ENCODE measurements at regions not wholly inside any gene's neighbourhood (a gene's known extent, or its start where the extent isn't known, plus 50 kb on each side); places are given as distances from the start of the nearest gene placed in this dataset.

DNA sequence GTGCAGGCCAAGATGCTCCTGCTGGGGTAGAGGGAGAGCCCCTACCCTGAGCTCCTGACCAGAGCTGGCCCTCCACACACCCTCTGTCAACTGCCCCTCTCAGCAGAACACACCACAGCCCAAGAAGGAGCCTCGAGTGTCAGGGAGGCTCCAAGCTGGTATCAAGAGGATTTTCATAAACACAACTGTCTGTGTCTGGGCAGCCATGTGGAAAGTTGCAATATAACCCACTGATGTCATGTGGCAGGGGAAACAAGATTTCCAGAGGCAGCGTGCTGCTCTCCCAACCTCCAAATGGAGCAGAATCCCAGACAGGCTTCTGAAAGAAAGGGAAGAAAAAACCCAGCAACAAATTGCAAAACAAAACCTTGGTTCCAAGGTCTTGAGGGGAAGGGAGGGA is 569.9 kb downstream of the BUD13 start:
- no peak for DNase-seq

DNA sequence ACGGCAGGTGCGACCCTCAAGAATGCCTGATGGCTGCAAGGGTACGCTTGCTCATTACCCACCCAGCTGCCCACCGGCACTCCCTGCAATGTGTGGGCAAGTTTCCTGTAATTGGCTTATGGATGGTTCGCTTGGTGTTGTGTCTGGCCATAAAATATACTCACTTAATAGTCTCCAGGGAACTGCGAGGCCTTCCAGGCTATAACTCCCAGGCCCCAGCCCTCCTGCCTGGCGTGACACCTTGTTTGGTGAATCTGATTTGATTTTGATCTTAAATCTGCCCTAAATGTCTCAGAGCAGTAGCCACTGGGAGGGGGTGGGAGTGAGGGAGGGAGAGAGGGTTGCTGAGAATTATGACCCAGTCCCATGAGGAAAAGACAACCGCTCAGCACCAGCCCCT is 572.2 kb downstream of the BUD13 start:
- no peaks in the 10 kb centered on the region for H3K9me3 ChIP-seq
- no peaks in the 10 kb centered on the region for H3K36me3 ChIP-seq (replicated peaks in 1 of 2; ENCODE audit: insufficient read depth in 1 of 2, low read depth in 2 of 2)
- no peak for ATAC-seq
- intact Hi-C loops (cut with DNase I): no loop called here
- no peak for DNase-seq
- H3K4me3 ChIP-seq: no peak overlapping the region
- no peaks in the 10 kb centered on the region for H3K27me3 ChIP-seq
- H3K27ac ChIP-seq: no peak overlapping the region
- no peaks in the 10 kb centered on the region for H3K4me1 ChIP-seq
- 76 to 89% methylated on average over 6 to 8 of the region's 8 CpGs for WGBS, 2 donors
- TF ChIP-seq, protein P1, sequence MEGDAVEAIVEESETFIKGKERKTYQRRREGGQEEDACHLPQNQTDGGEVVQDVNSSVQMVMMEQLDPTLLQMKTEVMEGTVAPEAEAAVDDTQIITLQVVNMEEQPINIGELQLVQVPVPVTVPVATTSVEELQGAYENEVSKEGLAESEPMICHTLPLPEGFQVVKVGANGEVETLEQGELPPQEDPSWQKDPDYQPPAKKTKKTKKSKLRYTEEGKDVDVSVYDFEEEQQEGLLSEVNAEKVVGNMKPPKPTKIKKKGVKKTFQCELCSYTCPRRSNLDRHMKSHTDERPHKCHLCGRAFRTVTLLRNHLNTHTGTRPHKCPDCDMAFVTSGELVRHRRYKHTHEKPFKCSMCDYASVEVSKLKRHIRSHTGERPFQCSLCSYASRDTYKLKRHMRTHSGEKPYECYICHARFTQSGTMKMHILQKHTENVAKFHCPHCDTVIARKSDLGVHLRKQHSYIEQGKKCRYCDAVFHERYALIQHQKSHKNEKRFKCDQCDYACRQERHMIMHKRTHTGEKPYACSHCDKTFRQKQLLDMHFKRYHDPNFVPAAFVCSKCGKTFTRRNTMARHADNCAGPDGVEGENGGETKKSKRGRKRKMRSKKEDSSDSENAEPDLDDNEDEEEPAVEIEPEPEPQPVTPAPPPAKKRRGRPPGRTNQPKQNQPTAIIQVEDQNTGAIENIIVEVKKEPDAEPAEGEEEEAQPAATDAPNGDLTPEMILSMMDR (IDR thresholded peaks at IDR 0.05): no peak
- TF ChIP-seq POLR2A (IDR thresholded peaks at IDR 0.05): no peak

More for the DNA sequence above, 569.9 kb downstream of the BUD13 start:
- Histone ChIP-seq H3K4me3 (no peak overlapping the region), H3K27ac (no peak overlapping the region), H3K4me1 (no peaks in the 10 kb centered on the region), H3K9me3 (no peaks in the 10 kb centered on the region), H3K27me3 (no peaks in the 10 kb centered on the region), H3K36me3 (replicated peaks in 1 of 2; ENCODE audit: insufficient read depth in 1 of 2, low read depth in 2 of 2) (no peaks in the 10 kb centered on the region)
- TF ChIP-seq, protein P1 (IDR thresholded peaks at IDR 0.05): no peak
- no peak for TF ChIP-seq POLR2A (IDR thresholded peaks at IDR 0.05)
- 50 to 54% methylated on average over 2 of the region's 2 CpGs for WGBS, 2 donors
- no peak for ATAC-seq
- intact Hi-C loops (cut with DNase I): no loop called here

DNA sequence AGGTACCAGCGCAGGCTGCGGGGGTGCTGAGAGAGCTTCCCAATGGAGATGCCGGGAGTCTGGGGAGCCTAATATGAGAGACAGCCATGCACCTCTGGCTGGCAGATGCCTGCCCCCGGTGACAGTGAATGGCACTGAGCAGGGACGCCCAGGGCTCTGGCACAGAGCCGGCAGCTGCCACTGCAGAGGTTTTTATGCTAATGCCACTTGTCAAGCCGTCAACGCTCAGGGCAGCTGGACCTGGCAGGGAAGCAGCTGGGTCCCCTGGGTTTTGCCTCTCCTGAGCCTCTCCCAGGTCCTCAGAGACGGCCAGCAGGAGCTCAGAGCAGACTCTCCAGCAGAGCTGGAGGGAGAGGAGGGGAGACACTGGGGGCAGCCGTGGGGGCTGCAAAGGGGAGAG is 573.6 kb downstream of the BUD13 start:
- no peak for DNase-seq
- H3K9me3 ChIP-seq: no peaks in the 10 kb centered on the region
- H3K4me1 ChIP-seq: no peaks in the 10 kb centered on the region
- no peaks in the 10 kb centered on the region for H3K27me3 ChIP-seq
- WGBS, 2 donors: 34 to 49% methylated on average over 8 to 10 of the region's 10 CpGs
- intact Hi-C loops (cut with DNase I): no loop called here
- no peaks in the 10 kb centered on the region for H3K36me3 ChIP-seq (replicated peaks in 1 of 2; ENCODE audit: insufficient read depth in 1 of 2, low read depth in 2 of 2)
- no peak overlapping the region for H3K4me3 ChIP-seq
- no peak for TF ChIP-seq POLR2A (IDR thresholded peaks at IDR 0.05)
- TF ChIP-seq, protein P1 (IDR thresholded peaks at IDR 0.05): no peak
- ATAC-seq: no peak
- H3K27ac ChIP-seq: no peak overlapping the region

DNA sequence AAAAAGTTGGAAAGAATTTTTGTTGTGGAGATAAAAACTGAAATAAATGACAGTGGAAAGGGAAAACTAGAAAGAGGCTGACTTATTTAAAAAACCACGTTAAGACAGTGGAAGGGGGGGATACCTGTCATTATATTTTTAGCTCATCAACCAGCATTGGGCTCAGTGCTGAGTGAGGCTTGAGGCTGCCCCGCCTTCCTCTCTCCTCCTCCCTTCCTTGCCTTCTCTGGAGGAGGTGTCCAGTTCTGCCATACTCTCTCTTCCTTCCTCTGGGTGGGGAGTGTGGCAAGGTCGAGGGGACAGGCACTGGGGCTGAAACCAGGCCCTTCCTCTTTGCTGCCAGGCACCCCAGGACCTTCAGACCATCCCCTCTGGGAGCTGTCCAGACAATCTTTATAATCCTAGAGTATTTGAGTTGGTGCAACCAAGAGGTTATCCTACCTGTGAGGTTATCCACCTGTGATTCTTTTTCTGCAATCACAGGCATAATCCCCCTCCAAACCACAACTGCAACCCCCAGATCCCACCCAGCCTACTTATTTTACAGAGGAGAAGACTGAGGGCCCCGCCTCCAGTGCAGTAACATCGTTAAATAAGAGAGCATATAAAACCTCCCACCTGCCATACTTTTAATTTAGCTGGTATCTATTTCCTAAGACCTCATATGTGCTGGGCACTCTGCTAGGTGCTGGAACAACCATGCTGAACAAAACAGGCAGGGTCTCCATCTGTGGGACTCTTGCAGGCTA is 578.5 kb downstream of the BUD13 start:
- H3K4me3 ChIP-seq: no peak overlapping the region
- TF ChIP-seq POLR2A (IDR thresholded peaks at IDR 0.05): no peak
- TF ChIP-seq, protein P1 (IDR thresholded peaks at IDR 0.05): no peak
- H3K27ac ChIP-seq: peak overlapping the region in 3 of 4 donors; percentile 46 to 64 (median 48)
- no peaks in the 10 kb centered on the region for H3K36me3 ChIP-seq (replicated peaks in 1 of 2; ENCODE audit: insufficient read depth in 1 of 2, low read depth in 2 of 2)
- ATAC-seq (no peak), DNase-seq (no peak)
- 56 to 58% methylated on average over 5 of the region's 5 CpGs for WGBS, 2 donors
- H3K27me3 ChIP-seq: no peaks in the 10 kb centered on the region
- intact Hi-C loops (cut with DNase I): no loop called here
- peaks cover 5% of the 10 kb centered on the region for H3K4me1 ChIP-seq
- no peaks in the 10 kb centered on the region for H3K9me3 ChIP-seq
